ENCODE measurements at regions not wholly inside any gene's neighbourhood (a gene's known extent, or its start where the extent isn't known, plus 50 kb on each side); places are given as distances from the start of the nearest gene placed in this dataset.

DNA sequence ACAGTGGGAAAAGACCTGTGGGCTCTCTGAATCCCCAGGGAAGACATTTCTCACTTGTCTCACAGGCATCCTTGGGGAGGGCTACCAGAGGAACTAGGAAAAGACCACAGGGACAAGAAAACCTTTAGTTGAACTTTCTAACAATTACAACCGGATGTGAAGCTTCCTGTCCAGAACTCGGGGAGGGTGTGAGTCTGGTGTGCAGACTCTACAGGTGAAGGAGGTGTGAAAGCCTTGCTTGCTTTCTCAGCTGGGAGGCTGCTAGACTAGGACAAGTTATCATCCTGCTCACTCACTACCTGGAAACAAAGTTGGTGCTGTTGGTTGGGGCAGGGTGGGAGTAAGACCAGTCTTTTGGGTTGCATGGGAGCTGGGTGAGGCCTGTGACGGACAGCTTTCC lies 158.5 kb upstream of the PBDC1 start:
- intact Hi-C loops (cut with micrococcal nuclease; ENCODE audit: unreplicated experiment): no loop called here
- no peaks in the 10 kb centered on the region for H3K36me3 ChIP-seq (replicated peaks in 1 of 2; ENCODE audit: control insufficient read depth in 1 of 2, insufficient read depth in 2 of 2, low read length in 2 of 2)
- no peaks in the 10 kb centered on the region for H3K4me1 ChIP-seq (ENCODE audit: insufficient read depth, low read length)
- no peak overlapping the region for H2AFZ ChIP-seq (ENCODE audit: low read length)
- DNase-seq (ENCODE audit: low spot score) (no peak), FAIRE-seq (no peak), ATAC-seq (no peak)
- H3K27me3 ChIP-seq (ENCODE audit: control insufficient read depth in 1 of 2, insufficient read depth in 2 of 2, low read length in 2 of 2): no peaks in the 10 kb centered on the region
- no peak overlapping the region for H3K4me2 ChIP-seq (ENCODE audit: low read depth, low read length)
- BruUV-seq (replicated peaks): no TSS peak
- no peak for TF ChIP-seq RAD21 (CRISPR knock-in tag; IDR thresholded peaks at IDR 0.05)
- no peak for TF ChIP-seq MED8 (CRISPR knock-in tag; IDR thresholded peaks at IDR 0.05; ENCODE audit: insufficient replicate concordance)
- TF ChIP-seq ARID4A (CRISPR knock-in tag; IDR thresholded peaks at IDR 0.05; ENCODE audit: borderline replicate concordance): no peak
- no peak for TF ChIP-seq THAP8 (CRISPR knock-in tag; IDR thresholded peaks at IDR 0.05; ENCODE audit: borderline replicate concordance)
- no peak for TF ChIP-seq SCMH1 (CRISPR knock-in tag; IDR thresholded peaks at IDR 0.05; ENCODE audit: borderline replicate concordance)
- TF ChIP-seq ZNF607 (CRISPR knock-in tag; IDR thresholded peaks at IDR 0.05; ENCODE audit: borderline replicate concordance): no peak
- no peak for TF ChIP-seq STAT5B (CRISPR knock-in tag; IDR thresholded peaks at IDR 0.05)
- H4K20me1 ChIP-seq (ENCODE audit: insufficient read depth, low read length): no peaks in the 10 kb centered on the region
- H3K27ac ChIP-seq (ENCODE audit: extremely low read length, insufficient read depth, low read length): no peak overlapping the region
- in situ Hi-C loops (cut with HindIII; ENCODE audit: extremely low pct_ligation_motif_present, low pct_unique_long_range_greater_than_20kb): no loop called here
- H3K79me2 ChIP-seq (ENCODE audit: insufficient read depth, low read length): no peaks in the 10 kb centered on the region
- WGBS (ENCODE audit: low lambda C conversion rate): no CpG with 5 or more reads among the region's 3 CpGs
- ChIA-PET POLR2A (no interaction called here), CTCF (ENCODE audit: low intra/inter-chr PET ratio, low total read pairs) (no interaction called here)
- no peak overlapping the region for H3K9ac ChIP-seq (ENCODE audit: insufficient read depth, low read depth, low read length)
- H3K9me3 ChIP-seq (ENCODE audit: low read length): no peaks in the 10 kb centered on the region
- H3K4me3 ChIP-seq (replicated peaks in 1 of 3; ENCODE audit: insufficient read depth in 1 of 3, low read depth in 2 of 3, low read length in 3 of 3): no peak overlapping the region

Data from HepG2 (cell line).